ENCODE measurements at regions not wholly inside any gene's neighbourhood (a gene's known extent, or its start where the extent isn't known, plus 50 kb on each side); places are given as distances from the start of the nearest gene placed in this dataset.

GRCh38 chr7:49324707-49325106, 400.4 kb downstream of the CDC14C start:
- Histone ChIP-seq H3K36me3 (ENCODE audit: control insufficient read depth in 4 of 4, insufficient read depth in 3 of 4, low read depth in 1 of 4, low read length in 3 of 4) (no peaks in the 10 kb centered on the region), H3K9ac (ENCODE audit: low read depth in 1 of 2, low read length in 2 of 2) (no peak overlapping the region), H3K27me3 (ENCODE audit: control insufficient read depth in 4 of 4, insufficient read depth in 4 of 4, low read length in 3 of 4) (peaks cover 0 to 8% (median 0%) of the 10 kb centered on the region in 4 donors), H3K27ac (ENCODE audit: low read depth in 1 of 2, low read length in 2 of 2) (no peak overlapping the region), H3K4me1 (ENCODE audit: control insufficient read depth in 4 of 4, insufficient read depth in 4 of 4, low read length in 3 of 4) (peaks cover 0 to 1% (median under 1%) of the 10 kb centered on the region in 4 donors), H3K4me3 (ENCODE audit: low read depth in 1 of 3, low read length in 3 of 3) (no peak overlapping the region), H3K9me3 (ENCODE audit: control insufficient read depth in 4 of 4, low read length in 3 of 4) (no peaks in the 10 kb centered on the region)
- DNase-seq (ENCODE audit: low spot score) = no peak
- TF ChIP-seq TAF1 (conservative IDR thresholded peaks at IDR 0.05) (no peak), FOXA2 (IDR thresholded peaks at IDR 0.05) (no peak), SP1 (IDR thresholded peaks at IDR 0.05) (no peak), HNF4G (IDR thresholded peaks at IDR 0.05) (no peak), CTCF (IDR thresholded peaks at IDR 0.05; ENCODE audit: low read depth, low read length, missing input control) (no peak), FOXA1 (IDR thresholded peaks at IDR 0.05) (no peak), JUND (IDR thresholded peaks at IDR 0.05) (no peak), RAD21 (IDR thresholded peaks at IDR 0.05) (no peak), YY1 (IDR thresholded peaks at IDR 0.05) (no peak), ATF3 (IDR thresholded peaks at IDR 0.05) (no peak), MAX (IDR thresholded peaks at IDR 0.05) (no peak), ZBTB33 (IDR thresholded peaks at IDR 0.05) (no peak), HNF4A (conservative IDR thresholded peaks at IDR 0.05) (no peak), GABPA (IDR thresholded peaks at IDR 0.05 in 1 of 2, conservative IDR thresholded peaks at IDR 0.05 in 1 of 2) (no peak), EGR1 (IDR thresholded peaks at IDR 0.05; ENCODE audit: low read depth in 2 of 2) (no peak), NR2F2 (IDR thresholded peaks at IDR 0.05) (no peak), REST (IDR thresholded peaks at IDR 0.05) (no peak), RXRA (IDR thresholded peaks at IDR 0.05) (no peak)
- 63% methylated on average over 1 of the region's 1 CpG for WGBS

Measured in liver (tissue), 8 donors.